ENCODE measurements at regions not wholly inside any gene's neighbourhood (a gene's known extent, or its start where the extent isn't known, plus 50 kb on each side); places are given as distances from the start of the nearest gene placed in this dataset.

GRCh38 chr14:82182646-82183045 is 649.0 kb upstream of the SEL1L start:
- Histone ChIP-seq H3K4me1 (ENCODE audit: control insufficient read depth, insufficient read depth, low read length) (no peaks in the 10 kb centered on the region), H3K27ac (ENCODE audit: low read length) (no peak overlapping the region), H3K9ac (ENCODE audit: low read length in 2 of 2) (no peak overlapping the region), H3K27me3 (ENCODE audit: control insufficient read depth in 1 of 2, insufficient read depth in 2 of 2, low read length in 2 of 2) (no peaks in the 10 kb centered on the region), H3K4me3 (ENCODE audit: low read length in 2 of 2) (no peak overlapping the region), H3K9me3 (ENCODE audit: control insufficient read depth in 2 of 2, low read length in 2 of 2) (no peaks in the 10 kb centered on the region), H3K36me3 (ENCODE audit: control insufficient read depth in 2 of 2, insufficient read depth in 2 of 2, low read length in 2 of 2) (no peaks in the 10 kb centered on the region)

- Histone ChIP-seq H3K36me3 (ENCODE audit: control insufficient read depth in 2 of 2, insufficient read depth in 2 of 2, low read length in 2 of 2) (no peaks in the 10 kb centered on the region), H3K9ac (ENCODE audit: low read length in 2 of 2) (no peak overlapping the region), H3K4me3 (ENCODE audit: low read length in 2 of 2) (no peak overlapping the region), H3K27me3 (ENCODE audit: control insufficient read depth in 1 of 2, insufficient read depth in 2 of 2, low read length in 2 of 2) (no peaks in the 10 kb centered on the region), H3K9me3 (ENCODE audit: control insufficient read depth in 2 of 2, low read length in 2 of 2) (peaks cover 0 to 2% of the 10 kb centered on the region in 2 donors), H3K4me1 (ENCODE audit: control insufficient read depth, insufficient read depth, low read length) (no peaks in the 10 kb centered on the region), H3K27ac (ENCODE audit: low read length) (no peak overlapping the region)
These were observed 657.1 kb upstream of the SEL1L start for GRCh38 chr14:82190742-82191141.

- no peaks in the 10 kb centered on the region for H3K36me3 ChIP-seq (ENCODE audit: control insufficient read depth in 2 of 2, insufficient read depth in 2 of 2, low read length in 2 of 2)
- no peak overlapping the region for H3K27ac ChIP-seq (ENCODE audit: low read length)
- H3K27me3 ChIP-seq (ENCODE audit: control insufficient read depth in 1 of 2, insufficient read depth in 2 of 2, low read length in 2 of 2): no peaks in the 10 kb centered on the region
- H3K4me1 ChIP-seq (ENCODE audit: control insufficient read depth, insufficient read depth, low read length): no peaks in the 10 kb centered on the region
- H3K9me3 ChIP-seq (ENCODE audit: control insufficient read depth in 2 of 2, low read length in 2 of 2): peaks cover 0 to 2% of the 10 kb centered on the region in 2 donors
- no peak overlapping the region for H3K4me3 ChIP-seq (ENCODE audit: low read length in 2 of 2)
- H3K9ac ChIP-seq (ENCODE audit: low read length in 2 of 2): no peak overlapping the region
These were observed 658.7 kb upstream of the SEL1L start for GRCh38 chr14:82192387-82192786.

GRCh38 chr14:82223276-82223675 is 689.6 kb upstream of the SEL1L start:
- Histone ChIP-seq H3K9ac (ENCODE audit: low read length in 2 of 2) (no peak overlapping the region), H3K9me3 (ENCODE audit: control insufficient read depth in 2 of 2, low read length in 2 of 2) (no peaks in the 10 kb centered on the region), H3K36me3 (ENCODE audit: control insufficient read depth in 2 of 2, insufficient read depth in 2 of 2, low read length in 2 of 2) (no peaks in the 10 kb centered on the region), H3K27me3 (ENCODE audit: control insufficient read depth in 1 of 2, insufficient read depth in 2 of 2, low read length in 2 of 2) (no peaks in the 10 kb centered on the region), H3K27ac (ENCODE audit: low read length) (no peak overlapping the region), H3K4me1 (ENCODE audit: control insufficient read depth, insufficient read depth, low read length) (no peaks in the 10 kb centered on the region), H3K4me3 (ENCODE audit: low read length in 2 of 2) (no peak overlapping the region)

GRCh38 chr14:82224610-82225009 is 691.0 kb upstream of the SEL1L start:
- Histone ChIP-seq H3K36me3 (ENCODE audit: control insufficient read depth in 2 of 2, insufficient read depth in 2 of 2, low read length in 2 of 2) (no peaks in the 10 kb centered on the region), H3K4me1 (ENCODE audit: control insufficient read depth, insufficient read depth, low read length) (no peaks in the 10 kb centered on the region), H3K27ac (ENCODE audit: low read length) (no peak overlapping the region), H3K9me3 (ENCODE audit: control insufficient read depth in 2 of 2, low read length in 2 of 2) (no peaks in the 10 kb centered on the region), H3K4me3 (ENCODE audit: low read length in 2 of 2) (no peak overlapping the region), H3K9ac (ENCODE audit: low read length in 2 of 2) (no peak overlapping the region), H3K27me3 (ENCODE audit: control insufficient read depth in 1 of 2, insufficient read depth in 2 of 2, low read length in 2 of 2) (no peaks in the 10 kb centered on the region)

GRCh38 chr14:82230748-82231147 is 697.1 kb upstream of the SEL1L start:
- Histone ChIP-seq H3K27ac (ENCODE audit: low read length) (no peak overlapping the region), H3K36me3 (ENCODE audit: control insufficient read depth in 2 of 2, insufficient read depth in 2 of 2, low read length in 2 of 2) (no peaks in the 10 kb centered on the region), H3K27me3 (ENCODE audit: control insufficient read depth in 1 of 2, insufficient read depth in 2 of 2, low read length in 2 of 2) (no peaks in the 10 kb centered on the region), H3K4me3 (ENCODE audit: low read length in 2 of 2) (no peak overlapping the region), H3K9me3 (ENCODE audit: control insufficient read depth in 2 of 2, low read length in 2 of 2) (no peaks in the 10 kb centered on the region), H3K9ac (ENCODE audit: low read length in 2 of 2) (no peak overlapping the region), H3K4me1 (ENCODE audit: control insufficient read depth, insufficient read depth, low read length) (no peaks in the 10 kb centered on the region)

- no peaks in the 10 kb centered on the region for H3K27me3 ChIP-seq (ENCODE audit: control insufficient read depth in 1 of 2, insufficient read depth in 2 of 2, low read length in 2 of 2)
- no peak overlapping the region for H3K9ac ChIP-seq (ENCODE audit: low read length in 2 of 2)
- no peaks in the 10 kb centered on the region for H3K4me1 ChIP-seq (ENCODE audit: control insufficient read depth, insufficient read depth, low read length)
- no peaks in the 10 kb centered on the region for H3K36me3 ChIP-seq (ENCODE audit: control insufficient read depth in 2 of 2, insufficient read depth in 2 of 2, low read length in 2 of 2)
- no peaks in the 10 kb centered on the region for H3K9me3 ChIP-seq (ENCODE audit: control insufficient read depth in 2 of 2, low read length in 2 of 2)
- no peak overlapping the region for H3K27ac ChIP-seq (ENCODE audit: low read length)
- H3K4me3 ChIP-seq (ENCODE audit: low read length in 2 of 2): no peak overlapping the region
These were observed 705.0 kb upstream of the SEL1L start for GRCh38 chr14:82238649-82239048.

- Histone ChIP-seq H3K9ac (ENCODE audit: low read length in 2 of 2) (no peak overlapping the region), H3K9me3 (ENCODE audit: control insufficient read depth in 2 of 2, low read length in 2 of 2) (no peaks in the 10 kb centered on the region), H3K27ac (ENCODE audit: low read length) (no peak overlapping the region), H3K27me3 (ENCODE audit: control insufficient read depth in 1 of 2, insufficient read depth in 2 of 2, low read length in 2 of 2) (no peaks in the 10 kb centered on the region), H3K4me3 (ENCODE audit: low read length in 2 of 2) (no peak overlapping the region), H3K36me3 (ENCODE audit: control insufficient read depth in 2 of 2, insufficient read depth in 2 of 2, low read length in 2 of 2) (no peaks in the 10 kb centered on the region), H3K4me1 (ENCODE audit: control insufficient read depth, insufficient read depth, low read length) (no peaks in the 10 kb centered on the region)
These were observed 705.6 kb upstream of the SEL1L start for GRCh38 chr14:82239223-82239622.

- Histone ChIP-seq H3K4me1 (ENCODE audit: control insufficient read depth, insufficient read depth, low read length) (no peaks in the 10 kb centered on the region), H3K27ac (ENCODE audit: low read length) (no peak overlapping the region), H3K27me3 (ENCODE audit: control insufficient read depth in 1 of 2, insufficient read depth in 2 of 2, low read length in 2 of 2) (no peaks in the 10 kb centered on the region), H3K36me3 (ENCODE audit: control insufficient read depth in 2 of 2, insufficient read depth in 2 of 2, low read length in 2 of 2) (no peaks in the 10 kb centered on the region), H3K4me3 (ENCODE audit: low read length in 2 of 2) (no peak overlapping the region), H3K9ac (ENCODE audit: low read length in 2 of 2) (no peak overlapping the region), H3K9me3 (ENCODE audit: control insufficient read depth in 2 of 2, low read length in 2 of 2) (no peaks in the 10 kb centered on the region)
These were observed 711.1 kb upstream of the SEL1L start for GRCh38 chr14:82244791-82245190.

- Histone ChIP-seq H3K36me3 (ENCODE audit: control insufficient read depth in 2 of 2, insufficient read depth in 2 of 2, low read length in 2 of 2) (no peaks in the 10 kb centered on the region), H3K27me3 (ENCODE audit: control insufficient read depth in 1 of 2, insufficient read depth in 2 of 2, low read length in 2 of 2) (no peaks in the 10 kb centered on the region), H3K27ac (ENCODE audit: low read length) (no peak overlapping the region), H3K9ac (ENCODE audit: low read length in 2 of 2) (no peak overlapping the region), H3K4me3 (ENCODE audit: low read length in 2 of 2) (no peak overlapping the region), H3K4me1 (ENCODE audit: control insufficient read depth, insufficient read depth, low read length) (no peaks in the 10 kb centered on the region), H3K9me3 (ENCODE audit: control insufficient read depth in 2 of 2, low read length in 2 of 2) (no peaks in the 10 kb centered on the region)
These were observed 717.8 kb upstream of the SEL1L start for GRCh38 chr14:82251494-82251893.

- H3K4me1 ChIP-seq (ENCODE audit: control insufficient read depth, insufficient read depth, low read length): no peaks in the 10 kb centered on the region
- H3K27me3 ChIP-seq (ENCODE audit: control insufficient read depth in 1 of 2, insufficient read depth in 2 of 2, low read length in 2 of 2): no peaks in the 10 kb centered on the region
- no peak overlapping the region for H3K9ac ChIP-seq (ENCODE audit: low read length in 2 of 2)
- no peaks in the 10 kb centered on the region for H3K36me3 ChIP-seq (ENCODE audit: control insufficient read depth in 2 of 2, insufficient read depth in 2 of 2, low read length in 2 of 2)
- H3K9me3 ChIP-seq (ENCODE audit: control insufficient read depth in 2 of 2, low read length in 2 of 2): no peaks in the 10 kb centered on the region
- H3K27ac ChIP-seq (ENCODE audit: low read length): no peak overlapping the region
- H3K4me3 ChIP-seq (ENCODE audit: low read length in 2 of 2): no peak overlapping the region
These were observed 736.6 kb upstream of the SEL1L start for GRCh38 chr14:82270286-82270685.

GRCh38 chr14:82298811-82299210 is 765.2 kb upstream of the SEL1L start:
- Histone ChIP-seq H3K9ac (ENCODE audit: low read length in 2 of 2) (no peak overlapping the region), H3K27ac (ENCODE audit: low read length) (no peak overlapping the region), H3K27me3 (ENCODE audit: control insufficient read depth in 1 of 2, insufficient read depth in 2 of 2, low read length in 2 of 2) (no peaks in the 10 kb centered on the region), H3K4me3 (ENCODE audit: low read length in 2 of 2) (no peak overlapping the region), H3K36me3 (ENCODE audit: control insufficient read depth in 2 of 2, insufficient read depth in 2 of 2, low read length in 2 of 2) (no peaks in the 10 kb centered on the region), H3K9me3 (ENCODE audit: control insufficient read depth in 2 of 2, low read length in 2 of 2) (no peaks in the 10 kb centered on the region), H3K4me1 (ENCODE audit: control insufficient read depth, insufficient read depth, low read length) (no peaks in the 10 kb centered on the region)
